Natural killer cell (primary cell): ENCODE measurements at regions not wholly inside any gene's neighbourhood (a gene's known extent, or its start where the extent isn't known, plus 50 kb on each side); places are given as distances from the start of the nearest gene placed in this dataset.

ENCODE experiments used
- ATAC-seq, 3 donors: fragments of 150-1000 bp in 2 of 3; fragments of 200-7000 bp in 1 of 3; cut with Tn5 transposase; 1 replicate in 1 of 3; 2 replicates in 2 of 3; pipeline ENCODE4 v1.10.0; 2021; ENCODE audit warnings: mild to moderate bottlenecking in 2 of 3, moderate library complexity in 2 of 3
- DNase-seq, 2 donors: peaks; one replicate each; pipeline versions ENCODE4 v3.0.0 to v3.0.0-alpha.2; 2013 to 2021; ENCODE audit warnings: mixed read lengths in 1 of 2
- H3K27ac ChIP-seq: one replicate; pipeline ENCODE4 v1.5.1; 2013; ENCODE audit warnings: mild to moderate bottlenecking, low read length
- H3K27me3 ChIP-seq: one replicate; pipeline ENCODE4 v1.6.1; 2013; ENCODE audit warnings: low read length; ENCODE audit not compliant: control insufficient read depth, insufficient read depth
- H3K36me3 ChIP-seq: one replicate; pipeline ENCODE4 v1.6.1; 2013; ENCODE audit warnings: low read length; ENCODE audit not compliant: control insufficient read depth, insufficient read depth
- H3K4me1 ChIP-seq: one replicate; pipeline ENCODE4 v1.6.1; 2013; ENCODE audit warnings: low read length; ENCODE audit not compliant: control insufficient read depth, insufficient read depth
- H3K4me3 ChIP-seq: one replicate; pipeline ENCODE4 v1.5.1; 2013; ENCODE audit warnings: low read length
- H3K9me3 ChIP-seq: one replicate; pipeline ENCODE4 v1.6.1; 2013; ENCODE audit warnings: low read length; ENCODE audit not compliant: control insufficient read depth, insufficient read depth
- H3K27ac Mint-ChIP-seq, 2 donors: one replicate each; pipeline ENCODE4 v1.8.0; 2022; ENCODE audit warnings: mild to moderate bottlenecking in 2 of 2, mixed read lengths in 2 of 2, moderate library complexity in 1 of 2
- H3K27me3 Mint-ChIP-seq, 2 donors: one replicate each; pipeline ENCODE4 v1.8.0; 2022; ENCODE audit warnings: low read depth in 2 of 2, mixed read lengths in 2 of 2
- H3K36me3 Mint-ChIP-seq: one replicate; pipeline ENCODE4 v1.8.0; 2022; ENCODE audit warnings: mixed read lengths
- H3K4me1 Mint-ChIP-seq, 2 donors: one replicate each; pipeline ENCODE4 v1.8.0; 2022; ENCODE audit warnings: mixed read lengths in 2 of 2
- H3K4me3 Mint-ChIP-seq: one replicate; pipeline ENCODE4 v1.8.0; 2022; ENCODE audit warnings: mild to moderate bottlenecking, moderate library complexity, mixed read lengths
- H3K9me3 Mint-ChIP-seq, 2 donors: one replicate each; pipeline ENCODE4 v1.8.0; 2022; ENCODE audit warnings: mixed read lengths in 2 of 2
- WGBS: methylation state at CpG from one replicate; pipeline ENCODE4 v1.1.7; 2013; ENCODE audit warnings: missing lambda C conversion rate; ENCODE audit not compliant: insufficient coverage; 5-methylcytosine and 5-hydroxymethylcytosine counted together
- intact Hi-C: fragments of 100-400 bp; cut with micrococcal nuclease; formaldehyde crosslinking; loops from one replicate; pipeline ENCODE4 v1.14.2; 2022
- TF ChIP-seq, protein P1 (sequence below): fragments of 200-600 bp; IDR thresholded peaks from one replicate; pipeline ENCODE4 v1.8.0; 2022; ENCODE audit warnings: antibody characterized with exemption

DNA sequence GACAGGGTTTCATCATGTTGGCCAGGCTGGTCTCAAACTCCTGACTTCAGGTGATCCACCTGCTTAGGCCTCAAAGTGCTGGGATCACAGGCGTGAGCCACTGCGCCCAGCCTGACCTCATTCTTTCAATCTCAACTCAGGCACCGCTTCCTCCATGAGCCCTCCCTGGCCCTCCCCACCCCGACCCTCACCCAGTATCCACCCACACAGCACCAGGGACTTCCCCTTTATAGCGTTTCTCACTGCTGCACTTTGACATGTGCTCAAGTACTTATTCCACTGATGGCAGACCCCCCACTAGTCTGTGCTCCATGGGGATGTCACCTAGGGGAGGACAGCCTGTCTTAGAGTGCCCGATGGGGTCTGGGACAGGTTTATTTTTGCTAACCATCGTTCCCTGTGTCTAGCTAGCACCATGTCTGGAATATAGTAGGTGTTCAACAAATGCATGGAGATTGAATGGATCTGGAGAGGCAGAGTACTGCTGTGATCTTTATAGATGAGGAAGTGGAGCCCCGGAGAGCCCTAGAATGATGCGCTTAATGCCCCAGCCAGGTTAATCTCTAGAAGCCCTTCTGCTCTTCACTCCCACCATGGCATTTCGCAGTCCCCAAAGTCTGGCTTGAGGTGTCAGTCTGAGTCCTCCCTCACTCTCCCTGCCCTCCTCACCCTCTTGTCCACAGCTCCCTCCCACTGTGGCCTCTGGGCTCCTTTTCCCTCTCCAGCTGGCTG is 258.8 kb downstream of the RPS24 start:
- H3K4me1 ChIP-seq: no peaks in the 10 kb centered on the region
- no peaks in the 10 kb centered on the region for H3K36me3 ChIP-seq
- Mint-ChIP-seq H3K4me3 (no peak overlapping the region), H3K27me3 (peaks cover 0 to 5% of the 10 kb centered on the region in 2 donors), H3K9me3 (no peaks in the 10 kb centered on the region), H3K27ac (no peak overlapping the region), H3K4me1 (no peaks in the 10 kb centered on the region), H3K36me3 (no peaks in the 10 kb centered on the region)
- DNase-seq: no peak
- 45% methylated on average over 10 of the region's 10 CpGs for WGBS
- intact Hi-C loops: no loop called here
- no peaks in the 10 kb centered on the region for H3K27me3 ChIP-seq
- TF ChIP-seq, protein P1, sequence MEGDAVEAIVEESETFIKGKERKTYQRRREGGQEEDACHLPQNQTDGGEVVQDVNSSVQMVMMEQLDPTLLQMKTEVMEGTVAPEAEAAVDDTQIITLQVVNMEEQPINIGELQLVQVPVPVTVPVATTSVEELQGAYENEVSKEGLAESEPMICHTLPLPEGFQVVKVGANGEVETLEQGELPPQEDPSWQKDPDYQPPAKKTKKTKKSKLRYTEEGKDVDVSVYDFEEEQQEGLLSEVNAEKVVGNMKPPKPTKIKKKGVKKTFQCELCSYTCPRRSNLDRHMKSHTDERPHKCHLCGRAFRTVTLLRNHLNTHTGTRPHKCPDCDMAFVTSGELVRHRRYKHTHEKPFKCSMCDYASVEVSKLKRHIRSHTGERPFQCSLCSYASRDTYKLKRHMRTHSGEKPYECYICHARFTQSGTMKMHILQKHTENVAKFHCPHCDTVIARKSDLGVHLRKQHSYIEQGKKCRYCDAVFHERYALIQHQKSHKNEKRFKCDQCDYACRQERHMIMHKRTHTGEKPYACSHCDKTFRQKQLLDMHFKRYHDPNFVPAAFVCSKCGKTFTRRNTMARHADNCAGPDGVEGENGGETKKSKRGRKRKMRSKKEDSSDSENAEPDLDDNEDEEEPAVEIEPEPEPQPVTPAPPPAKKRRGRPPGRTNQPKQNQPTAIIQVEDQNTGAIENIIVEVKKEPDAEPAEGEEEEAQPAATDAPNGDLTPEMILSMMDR: no peak
- no peak for ATAC-seq
- no peak overlapping the region for H3K27ac ChIP-seq
- H3K9me3 ChIP-seq: no peaks in the 10 kb centered on the region
- H3K4me3 ChIP-seq: no peak overlapping the region

- DNase-seq (no peak), ATAC-seq (no peak)
- intact Hi-C loops: no loop called here
- H3K9me3 Mint-ChIP-seq: no peaks in the 10 kb centered on the region
- TF ChIP-seq, protein P1: no peak
- WGBS: 94% methylated on average over 11 of the region's 11 CpGs
- no peaks in the 10 kb centered on the region for H3K4me1 ChIP-seq
- no peaks in the 10 kb centered on the region for H3K36me3 ChIP-seq
- H3K4me3 Mint-ChIP-seq: no peak overlapping the region
- H3K27me3 Mint-ChIP-seq: peaks cover 0 to 5% of the 10 kb centered on the region in 2 donors
- H3K27ac ChIP-seq: no peak overlapping the region
- no peak overlapping the region for H3K27ac Mint-ChIP-seq
- no peaks in the 10 kb centered on the region for H3K36me3 Mint-ChIP-seq
- H3K4me1 Mint-ChIP-seq: no peaks in the 10 kb centered on the region
- no peaks in the 10 kb centered on the region for H3K27me3 ChIP-seq
- no peak overlapping the region for H3K4me3 ChIP-seq
- H3K9me3 ChIP-seq: no peaks in the 10 kb centered on the region
These were observed 259.6 kb downstream of the RPS24 start for GRCh38 chr10:78292982-78293865.

DNA sequence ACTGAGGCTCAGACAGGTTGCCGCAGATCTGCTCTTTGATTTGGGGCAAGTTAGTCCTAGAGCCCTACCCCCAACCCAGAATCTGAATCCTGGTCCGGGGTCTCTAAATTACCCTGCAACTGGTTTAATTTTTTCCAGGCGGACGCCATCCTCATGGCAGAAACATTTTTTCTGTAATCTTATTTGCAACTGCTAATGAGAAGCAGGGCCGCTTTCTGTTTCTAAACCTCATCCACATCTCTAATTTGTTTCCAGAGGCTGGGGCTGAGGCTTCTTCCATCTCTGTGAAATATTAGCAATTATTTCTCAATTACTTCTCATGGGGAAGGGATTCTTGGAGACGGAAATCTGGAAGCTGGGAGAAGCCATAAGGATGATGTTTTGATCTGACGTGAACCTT is 261.6 kb downstream of the RPS24 start:
- Mint-ChIP-seq H3K9me3 (no peaks in the 10 kb centered on the region), H3K4me1 (peaks cover 0 to 7% of the 10 kb centered on the region in 2 donors), H3K4me3 (no peak overlapping the region), H3K27ac (no peak overlapping the region), H3K27me3 (no peaks in the 10 kb centered on the region), H3K36me3 (no peaks in the 10 kb centered on the region)
- H3K4me1 ChIP-seq: peaks cover 4% of the 10 kb centered on the region
- no peak overlapping the region for H3K4me3 ChIP-seq
- no peak overlapping the region for H3K27ac ChIP-seq
- intact Hi-C loops: no loop called here
- ATAC-seq (no peak), DNase-seq (no peak)
- no peaks in the 10 kb centered on the region for H3K9me3 ChIP-seq
- H3K36me3 ChIP-seq: no peaks in the 10 kb centered on the region
- TF ChIP-seq, protein P1: no peak
- WGBS: 95% methylated on average over 7 of the region's 7 CpGs
- no peaks in the 10 kb centered on the region for H3K27me3 ChIP-seq
